ENCODE measurements at regions not wholly inside any gene's neighbourhood (a gene's known extent, or its start where the extent isn't known, plus 50 kb on each side); places are given as distances from the start of the nearest gene placed in this dataset.
A peak's percentile ranks its signal among the peaks of the same experiment; 100 is the strongest.

GRCh38 chr1:219051547-219051946 is 122.1 kb upstream of the LYPLAL1 start:
- H2BK120ac ChIP-seq (ENCODE audit: low read depth, low read length): no peak overlapping the region
- H3K36me3 ChIP-seq (replicated peaks in 1 of 2; ENCODE audit: control insufficient read depth in 2 of 2, insufficient read depth in 2 of 2, low read length in 2 of 2): no peaks in the 10 kb centered on the region
- no peaks in the 10 kb centered on the region for H3K9me3 ChIP-seq (replicated peaks in 1 of 2; ENCODE audit: control insufficient read depth in 2 of 2, insufficient read depth in 1 of 2, low read depth in 1 of 2, low read length in 2 of 2)
- no peak overlapping the region for H2AK5ac ChIP-seq (ENCODE audit: low read depth, low read length)
- no peaks in the 10 kb centered on the region for H3K4me1 ChIP-seq (ENCODE audit: control insufficient read depth in 2 of 2, insufficient read depth in 1 of 2, low read depth in 1 of 2, low read length in 2 of 2)
- no peak overlapping the region for H3K14ac ChIP-seq (ENCODE audit: low read length)
- no peak for DNase-seq (ENCODE audit: low spot score)
- H2BK12ac ChIP-seq (ENCODE audit: low read length): no peak overlapping the region
- H3K27ac ChIP-seq (replicated peaks; ENCODE audit: low read length): no peak overlapping the region
- no peak overlapping the region for H3K4me3 ChIP-seq (ENCODE audit: low read length in 2 of 2)
- WGBS, 2 donors (ENCODE audit: extremely low coverage in 2 of 2, insufficient read length in 2 of 2, insufficient replicate concordance in 1 of 2): no CpG with 5 or more reads among the region's 4 CpGs
- H3K4me2 ChIP-seq (ENCODE audit: insufficient read depth, low read length, poor library complexity, severe bottlenecking): no peak overlapping the region
- no peak overlapping the region for H3K9ac ChIP-seq (ENCODE audit: low read depth, low read length, poor library complexity)
- H2BK15ac ChIP-seq (ENCODE audit: low read length): no peak overlapping the region
- H3K27me3 ChIP-seq (ENCODE audit: control insufficient read depth in 3 of 3, insufficient read depth in 3 of 3, low read depth in 1 of 3, low read length in 3 of 3): no peaks in the 10 kb centered on the region
- H4K8ac ChIP-seq (ENCODE audit: low read depth, low read length): no peak overlapping the region
- H3K79me1 ChIP-seq (ENCODE audit: low read depth, low read length): no peaks in the 10 kb centered on the region
- H3K23ac ChIP-seq (ENCODE audit: low read depth, low read length, poor library complexity): no peak overlapping the region
- no peak overlapping the region for H2BK5ac ChIP-seq (ENCODE audit: low read length)
- H3K4ac ChIP-seq (ENCODE audit: low read length): no peak overlapping the region
- H3K18ac ChIP-seq (ENCODE audit: low read length): no peak overlapping the region
- no peak overlapping the region for H4K91ac ChIP-seq (ENCODE audit: low read depth, low read length, poor library complexity)
- peak overlapping the region; percentile 30 for H2AFZ ChIP-seq (ENCODE audit: low read length)

DNA sequence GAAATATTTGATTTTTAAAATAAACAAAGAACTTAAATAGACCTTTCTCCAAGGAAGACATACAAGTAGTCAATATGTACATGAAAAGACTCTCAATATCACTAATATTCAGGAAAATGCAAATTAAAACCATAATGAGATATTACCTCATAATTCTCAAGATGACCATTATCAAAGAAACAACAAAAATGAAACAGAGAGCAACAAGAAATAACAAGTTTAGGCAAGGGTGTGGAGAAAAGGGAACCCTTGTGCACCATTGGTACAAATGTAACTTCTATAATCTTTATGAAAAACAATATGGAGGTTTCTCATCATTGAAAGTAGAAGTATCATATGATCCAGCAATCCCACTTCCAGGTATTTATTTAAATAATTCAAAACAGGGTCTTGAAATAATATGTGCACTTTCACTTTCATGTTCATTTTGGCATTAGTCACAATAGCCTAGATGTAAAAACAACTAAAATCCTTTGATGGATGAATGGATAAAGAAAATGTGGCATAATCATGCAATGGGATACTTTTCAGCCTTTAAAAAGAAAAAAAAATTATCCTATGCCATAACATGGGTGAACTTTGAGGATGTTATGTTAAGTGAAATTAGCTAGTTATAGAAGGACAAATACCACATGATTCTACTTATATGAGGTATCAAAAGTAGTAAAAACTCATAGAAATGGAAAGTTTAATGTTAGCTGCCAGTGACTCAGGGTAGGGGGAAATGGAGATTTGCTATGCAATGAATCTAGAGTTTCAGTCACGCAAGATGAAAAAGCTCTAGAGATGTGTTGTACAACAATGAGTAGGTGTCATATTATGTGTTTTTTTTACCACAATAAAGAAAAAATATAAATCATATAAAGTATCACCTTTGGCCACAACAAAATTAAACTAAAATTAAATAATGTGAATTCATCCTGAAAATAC is 114.5 kb upstream of the LYPLAL1 start:
- H3K27me3 ChIP-seq (ENCODE audit: control insufficient read depth in 3 of 3, insufficient read depth in 3 of 3, low read depth in 1 of 3, low read length in 3 of 3): no peaks in the 10 kb centered on the region
- H3K4me3 ChIP-seq (ENCODE audit: low read length in 2 of 2): no peak overlapping the region
- no CpG with 5 or more reads among the region's 1 CpG for WGBS, 2 donors (ENCODE audit: extremely low coverage in 2 of 2, insufficient read length in 2 of 2, insufficient replicate concordance in 1 of 2)
- H2BK5ac ChIP-seq (ENCODE audit: low read length): no peak overlapping the region
- H2BK120ac ChIP-seq (ENCODE audit: low read depth, low read length): no peak overlapping the region
- no peak for DNase-seq (ENCODE audit: low spot score)
- H3K4me2 ChIP-seq (ENCODE audit: insufficient read depth, low read length, poor library complexity, severe bottlenecking): no peak overlapping the region
- no peak overlapping the region for H2BK12ac ChIP-seq (ENCODE audit: low read length)
- no peak overlapping the region for H2BK15ac ChIP-seq (ENCODE audit: low read length)
- no peak overlapping the region for H4K91ac ChIP-seq (ENCODE audit: low read depth, low read length, poor library complexity)
- no peak overlapping the region for H3K4ac ChIP-seq (ENCODE audit: low read length)
- H3K9ac ChIP-seq (ENCODE audit: low read depth, low read length, poor library complexity): no peak overlapping the region
- no peak overlapping the region for H3K23ac ChIP-seq (ENCODE audit: low read depth, low read length, poor library complexity)
- no peak overlapping the region for H4K8ac ChIP-seq (ENCODE audit: low read depth, low read length)
- H3K79me1 ChIP-seq (ENCODE audit: low read depth, low read length): no peaks in the 10 kb centered on the region
- no peak overlapping the region for H2AK5ac ChIP-seq (ENCODE audit: low read depth, low read length)
- H3K18ac ChIP-seq (ENCODE audit: low read length): no peak overlapping the region
- H3K14ac ChIP-seq (ENCODE audit: low read length): no peak overlapping the region
- no peak overlapping the region for H2AFZ ChIP-seq (ENCODE audit: low read length)
- no peaks in the 10 kb centered on the region for H3K4me1 ChIP-seq (ENCODE audit: control insufficient read depth in 2 of 2, insufficient read depth in 1 of 2, low read depth in 1 of 2, low read length in 2 of 2)
- no peak overlapping the region for H3K27ac ChIP-seq (replicated peaks; ENCODE audit: low read length)
- no peaks in the 10 kb centered on the region for H3K9me3 ChIP-seq (replicated peaks in 1 of 2; ENCODE audit: control insufficient read depth in 2 of 2, insufficient read depth in 1 of 2, low read depth in 1 of 2, low read length in 2 of 2)
- no peaks in the 10 kb centered on the region for H3K36me3 ChIP-seq (replicated peaks in 1 of 2; ENCODE audit: control insufficient read depth in 2 of 2, insufficient read depth in 2 of 2, low read length in 2 of 2)

DNA sequence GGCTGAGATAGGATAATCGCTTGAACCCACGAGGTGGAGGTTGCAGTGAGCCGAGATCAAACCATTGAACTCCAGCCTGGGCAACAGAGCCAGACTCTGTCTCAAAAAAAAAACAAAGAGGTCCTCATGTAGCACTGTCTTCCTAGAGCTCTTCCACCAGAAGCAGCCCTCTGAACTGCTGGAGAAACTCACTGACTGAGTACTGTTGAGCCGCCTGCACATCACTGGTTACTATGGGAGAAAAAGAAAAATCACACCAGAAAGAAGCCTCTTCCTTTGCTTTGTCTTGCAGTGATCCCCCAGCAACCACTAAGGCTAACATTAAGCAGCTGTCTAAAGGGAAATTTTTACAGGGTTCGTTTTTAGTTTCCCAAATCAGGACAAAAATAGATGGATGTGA is 112.9 kb upstream of the LYPLAL1 start:
- Histone ChIP-seq H2AK5ac (ENCODE audit: low read depth, low read length) (no peak overlapping the region), H3K14ac (ENCODE audit: low read length) (no peak overlapping the region), H3K27me3 (ENCODE audit: control insufficient read depth in 3 of 3, insufficient read depth in 3 of 3, low read depth in 1 of 3, low read length in 3 of 3) (no peaks in the 10 kb centered on the region), H3K9me3 (replicated peaks in 1 of 2; ENCODE audit: control insufficient read depth in 2 of 2, insufficient read depth in 1 of 2, low read depth in 1 of 2, low read length in 2 of 2) (no peaks in the 10 kb centered on the region), H4K91ac (ENCODE audit: low read depth, low read length, poor library complexity) (no peak overlapping the region), H3K4me1 (ENCODE audit: control insufficient read depth in 2 of 2, insufficient read depth in 1 of 2, low read depth in 1 of 2, low read length in 2 of 2) (no peaks in the 10 kb centered on the region), H3K4ac (ENCODE audit: low read length) (no peak overlapping the region), H3K36me3 (replicated peaks in 1 of 2; ENCODE audit: control insufficient read depth in 2 of 2, insufficient read depth in 2 of 2, low read length in 2 of 2) (no peaks in the 10 kb centered on the region), H3K23ac (ENCODE audit: low read depth, low read length, poor library complexity) (no peak overlapping the region), H2BK12ac (ENCODE audit: low read length) (no peak overlapping the region), H3K4me3 (ENCODE audit: low read length in 2 of 2) (no peak overlapping the region), H2AFZ (ENCODE audit: low read length) (peak overlapping the region; percentile 25), H3K9ac (ENCODE audit: low read depth, low read length, poor library complexity) (no peak overlapping the region), H2BK5ac (ENCODE audit: low read length) (no peak overlapping the region), H2BK15ac (ENCODE audit: low read length) (no peak overlapping the region), H4K8ac (ENCODE audit: low read depth, low read length) (no peak overlapping the region), H3K79me1 (ENCODE audit: low read depth, low read length) (no peaks in the 10 kb centered on the region), H3K18ac (ENCODE audit: low read length) (no peak overlapping the region), H2BK120ac (ENCODE audit: low read depth, low read length) (no peak overlapping the region), H3K4me2 (ENCODE audit: insufficient read depth, low read length, poor library complexity, severe bottlenecking) (no peak overlapping the region), H3K27ac (replicated peaks; ENCODE audit: low read length) (no peak overlapping the region)
- no CpG with 5 or more reads among the region's 5 CpGs for WGBS, 2 donors (ENCODE audit: extremely low coverage in 2 of 2, insufficient read length in 2 of 2, insufficient replicate concordance in 1 of 2)
- no peak for DNase-seq (ENCODE audit: low spot score)

DNA sequence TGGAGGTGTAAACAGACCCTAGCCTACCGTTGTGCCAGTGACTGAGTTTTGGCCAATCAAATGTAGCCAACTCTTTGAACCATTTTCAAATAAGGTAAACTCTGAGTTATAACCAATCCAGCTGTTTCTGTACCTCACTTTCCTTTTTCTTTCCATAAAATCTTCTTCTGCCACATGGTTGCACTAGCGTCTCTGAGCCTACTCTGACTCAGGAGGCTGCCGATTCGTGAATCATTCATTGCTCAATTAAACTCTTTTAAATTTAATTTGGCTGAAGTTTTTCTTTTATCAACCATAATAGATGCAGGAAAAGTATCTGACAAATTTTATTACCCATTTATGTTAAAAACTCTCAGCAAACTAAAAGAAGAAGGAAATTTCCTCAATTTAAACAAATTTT is 111.5 kb upstream of the LYPLAL1 start:
- Histone ChIP-seq H2BK120ac (ENCODE audit: low read depth, low read length) (no peak overlapping the region), H3K18ac (ENCODE audit: low read length) (no peak overlapping the region), H3K4me2 (ENCODE audit: insufficient read depth, low read length, poor library complexity, severe bottlenecking) (no peak overlapping the region), H3K14ac (ENCODE audit: low read length) (no peak overlapping the region), H4K8ac (ENCODE audit: low read depth, low read length) (no peak overlapping the region), H2BK5ac (ENCODE audit: low read length) (no peak overlapping the region), H3K4me3 (ENCODE audit: low read length in 2 of 2) (no peak overlapping the region), H3K27ac (replicated peaks; ENCODE audit: low read length) (no peak overlapping the region), H3K9ac (ENCODE audit: low read depth, low read length, poor library complexity) (no peak overlapping the region), H2BK15ac (ENCODE audit: low read length) (no peak overlapping the region), H2AK5ac (ENCODE audit: low read depth, low read length) (no peak overlapping the region), H3K4ac (ENCODE audit: low read length) (no peak overlapping the region), H3K79me1 (ENCODE audit: low read depth, low read length) (no peaks in the 10 kb centered on the region), H2BK12ac (ENCODE audit: low read length) (no peak overlapping the region), H4K91ac (ENCODE audit: low read depth, low read length, poor library complexity) (no peak overlapping the region), H3K36me3 (replicated peaks in 1 of 2; ENCODE audit: control insufficient read depth in 2 of 2, insufficient read depth in 2 of 2, low read length in 2 of 2) (no peaks in the 10 kb centered on the region), H3K23ac (ENCODE audit: low read depth, low read length, poor library complexity) (no peak overlapping the region), H3K4me1 (ENCODE audit: control insufficient read depth in 2 of 2, insufficient read depth in 1 of 2, low read depth in 1 of 2, low read length in 2 of 2) (no peaks in the 10 kb centered on the region), H2AFZ (ENCODE audit: low read length) (no peak overlapping the region), H3K27me3 (ENCODE audit: control insufficient read depth in 3 of 3, insufficient read depth in 3 of 3, low read depth in 1 of 3, low read length in 3 of 3) (no peaks in the 10 kb centered on the region), H3K9me3 (replicated peaks in 1 of 2; ENCODE audit: control insufficient read depth in 2 of 2, insufficient read depth in 1 of 2, low read depth in 1 of 2, low read length in 2 of 2) (no peaks in the 10 kb centered on the region)
- no peak for DNase-seq (ENCODE audit: low spot score)
- whole genome bisulfite sequencing, 2 donors (ENCODE audit: extremely low coverage in 2 of 2, insufficient read length in 2 of 2, insufficient replicate concordance in 1 of 2): no CpG with 5 or more reads among the region's 4 CpGs
